ENCODE measurements at regions not wholly inside any gene's neighbourhood (a gene's known extent, or its start where the extent isn't known, plus 50 kb on each side); places are given as distances from the start of the nearest gene placed in this dataset.
"Not testable (repeated sequence)": the region's sequence is repeated elsewhere in the genome, so short reads cannot be mapped to it uniquely, and the experiment has no call there.

DNA sequence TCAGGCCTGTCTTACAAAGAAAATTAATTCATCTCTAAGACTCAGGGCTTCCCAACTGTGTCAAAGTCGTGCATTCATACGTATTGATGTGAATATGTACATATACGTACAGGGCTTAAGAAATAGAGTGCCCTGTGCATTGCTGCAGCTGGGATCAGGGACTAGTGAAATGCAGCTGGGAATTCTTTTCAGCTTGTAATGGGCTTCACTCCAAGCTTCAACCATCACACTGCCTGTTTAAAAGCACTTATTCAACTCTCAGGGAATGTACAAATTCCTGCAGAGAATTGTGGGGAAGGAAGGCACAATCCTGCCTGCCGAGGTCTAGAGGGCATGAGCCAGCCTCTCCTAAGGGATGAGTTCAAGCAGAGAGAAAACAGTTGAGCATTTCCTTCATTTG, 59.6 kb upstream of the MAN2A1 start:
- H3K27me3 ChIP-seq (ENCODE audit: insufficient read depth, low read length), result peaks cover 44% of the 10 kb centered on the region
- H3K36me3 ChIP-seq (ENCODE audit: insufficient read depth, low read length), result no peaks in the 10 kb centered on the region
- H3K4me1 ChIP-seq (ENCODE audit: control insufficient read depth, insufficient read depth, low read length, unreplicated experiment), result no peaks in the 10 kb centered on the region
- no peak overlapping the region for H2AFZ ChIP-seq (ENCODE audit: low read length, unreplicated experiment)
- H3K4me3 ChIP-seq (ENCODE audit: low read depth, low read length), result no peak overlapping the region
- no peak overlapping the region for H3K27ac ChIP-seq (ENCODE audit: low read depth, low read length)
- H3K79me2 ChIP-seq (ENCODE audit: control insufficient read depth, insufficient read depth, low read length, unreplicated experiment), result no peaks in the 10 kb centered on the region

DNA sequence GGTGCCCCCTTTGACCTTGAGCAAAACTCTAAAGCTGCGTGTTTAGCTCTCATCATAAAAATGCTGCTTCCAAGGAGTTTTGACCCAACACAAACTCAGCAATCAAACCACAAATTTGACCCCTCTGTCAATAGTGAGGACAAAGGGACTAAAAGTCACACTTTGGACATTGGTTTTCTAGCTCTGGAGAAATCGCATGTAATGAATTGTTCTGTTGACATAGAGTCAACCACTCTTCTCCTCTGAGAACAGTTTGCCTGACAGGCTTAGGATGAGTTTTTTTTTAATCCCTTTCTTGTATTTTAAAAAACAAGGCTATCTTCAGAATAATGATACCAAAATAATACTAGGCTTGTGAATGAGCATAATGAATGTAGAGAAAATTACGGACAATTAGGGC, 61.1 kb upstream of the MAN2A1 start:
- H3K4me1 ChIP-seq (ENCODE audit: control insufficient read depth, insufficient read depth, low read length, unreplicated experiment), result no peaks in the 10 kb centered on the region
- no peak overlapping the region for H3K4me3 ChIP-seq (ENCODE audit: low read depth, low read length)
- H3K36me3 ChIP-seq (ENCODE audit: insufficient read depth, low read length), result no peaks in the 10 kb centered on the region
- no peaks in the 10 kb centered on the region for H3K79me2 ChIP-seq (ENCODE audit: control insufficient read depth, insufficient read depth, low read length, unreplicated experiment)
- peaks cover 43% of the 10 kb centered on the region for H3K27me3 ChIP-seq (ENCODE audit: insufficient read depth, low read length)
- no peak overlapping the region for H3K27ac ChIP-seq (ENCODE audit: low read depth, low read length)
- no peak overlapping the region for H2AFZ ChIP-seq (ENCODE audit: low read length, unreplicated experiment)

DNA sequence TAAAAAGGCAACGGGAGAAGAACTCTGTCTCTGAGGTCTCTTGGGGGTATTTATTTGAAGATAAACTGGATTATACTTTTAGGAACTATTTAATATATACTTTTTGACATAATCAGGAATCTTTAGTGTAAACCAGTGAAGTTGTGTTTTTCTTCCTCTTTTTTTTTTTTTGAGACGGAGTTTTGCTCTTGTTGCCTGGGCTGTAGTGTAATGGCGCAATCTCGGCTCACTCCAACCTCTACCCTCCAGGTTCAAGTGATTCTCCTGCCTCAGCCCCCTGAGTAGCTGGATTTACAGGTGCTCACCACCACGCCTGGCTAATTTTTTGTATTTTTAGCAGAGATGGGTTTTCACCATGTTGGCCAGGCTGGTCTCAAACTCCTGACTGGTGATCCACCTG, 68.5 kb upstream of the MAN2A1 start:
- not testable (repeated sequence) for H3K4me1 ChIP-seq (ENCODE audit: control insufficient read depth, insufficient read depth, low read length, unreplicated experiment); H3K4me3 ChIP-seq (ENCODE audit: low read depth, low read length); H3K36me3 ChIP-seq (ENCODE audit: insufficient read depth, low read length); H2AFZ ChIP-seq (ENCODE audit: low read length, unreplicated experiment); H3K27ac ChIP-seq (ENCODE audit: low read depth, low read length); H3K79me2 ChIP-seq (ENCODE audit: control insufficient read depth, insufficient read depth, low read length, unreplicated experiment)
- peaks cover 29% of the 10 kb centered on the region for H3K27me3 ChIP-seq (ENCODE audit: insufficient read depth, low read length)

DNA sequence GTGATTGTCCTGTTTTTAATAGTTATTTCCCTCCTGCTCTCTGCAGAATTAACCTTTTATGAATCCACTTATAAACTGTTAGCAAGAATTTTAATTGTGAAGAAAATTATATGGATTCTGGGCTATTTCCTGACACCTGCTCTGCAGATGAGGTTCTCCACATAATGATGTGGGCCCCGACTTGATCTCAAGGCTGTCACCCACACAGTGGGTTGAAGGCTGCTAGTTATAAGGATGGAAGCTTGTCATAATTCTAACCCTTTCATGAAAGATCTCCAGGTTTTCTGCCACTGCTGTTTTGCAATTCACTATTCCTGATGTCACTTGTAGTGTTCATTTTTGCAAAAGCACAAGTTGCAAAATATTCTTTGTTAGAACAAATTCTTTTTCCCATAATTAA, 69.1 kb upstream of the MAN2A1 start:
- peaks cover 29% of the 10 kb centered on the region for H3K27me3 ChIP-seq (ENCODE audit: insufficient read depth, low read length)
- H3K79me2 ChIP-seq (ENCODE audit: control insufficient read depth, insufficient read depth, low read length, unreplicated experiment), result no peaks in the 10 kb centered on the region
- no peaks in the 10 kb centered on the region for H3K4me1 ChIP-seq (ENCODE audit: control insufficient read depth, insufficient read depth, low read length, unreplicated experiment)
- H3K4me3 ChIP-seq (ENCODE audit: low read depth, low read length), result no peak overlapping the region
- H3K36me3 ChIP-seq (ENCODE audit: insufficient read depth, low read length), result no peaks in the 10 kb centered on the region
- H2AFZ ChIP-seq (ENCODE audit: low read length, unreplicated experiment), result no peak overlapping the region
- no peak overlapping the region for H3K27ac ChIP-seq (ENCODE audit: low read depth, low read length)

DNA sequence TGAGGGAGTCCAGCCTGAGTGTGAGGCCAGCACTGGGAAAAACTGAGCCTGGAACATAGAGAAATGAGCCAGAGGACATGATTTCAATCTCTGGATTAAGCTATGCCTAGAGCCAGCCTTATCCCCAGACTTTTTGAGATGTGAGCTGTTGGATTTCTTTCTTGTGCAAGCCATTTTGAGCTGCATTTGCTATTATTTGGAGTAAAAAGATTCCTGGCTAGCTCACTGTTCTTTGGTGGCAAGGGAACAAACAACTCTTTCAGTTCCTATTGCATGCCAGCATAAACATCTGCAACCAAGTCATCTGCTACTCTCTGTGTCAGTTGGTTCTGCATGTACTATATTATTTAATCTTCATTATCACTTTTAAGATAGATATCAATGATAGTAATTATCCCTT, 70.1 kb upstream of the MAN2A1 start:
- Histone ChIP-seq H3K79me2 (ENCODE audit: control insufficient read depth, insufficient read depth, low read length, unreplicated experiment) (no peaks in the 10 kb centered on the region), H2AFZ (ENCODE audit: low read length, unreplicated experiment) (no peak overlapping the region), H3K27me3 (ENCODE audit: insufficient read depth, low read length) (peaks cover 29% of the 10 kb centered on the region), H3K27ac (ENCODE audit: low read depth, low read length) (no peak overlapping the region), H3K36me3 (ENCODE audit: insufficient read depth, low read length) (no peaks in the 10 kb centered on the region), H3K4me3 (ENCODE audit: low read depth, low read length) (no peak overlapping the region), H3K4me1 (ENCODE audit: control insufficient read depth, insufficient read depth, low read length, unreplicated experiment) (no peaks in the 10 kb centered on the region)

DNA sequence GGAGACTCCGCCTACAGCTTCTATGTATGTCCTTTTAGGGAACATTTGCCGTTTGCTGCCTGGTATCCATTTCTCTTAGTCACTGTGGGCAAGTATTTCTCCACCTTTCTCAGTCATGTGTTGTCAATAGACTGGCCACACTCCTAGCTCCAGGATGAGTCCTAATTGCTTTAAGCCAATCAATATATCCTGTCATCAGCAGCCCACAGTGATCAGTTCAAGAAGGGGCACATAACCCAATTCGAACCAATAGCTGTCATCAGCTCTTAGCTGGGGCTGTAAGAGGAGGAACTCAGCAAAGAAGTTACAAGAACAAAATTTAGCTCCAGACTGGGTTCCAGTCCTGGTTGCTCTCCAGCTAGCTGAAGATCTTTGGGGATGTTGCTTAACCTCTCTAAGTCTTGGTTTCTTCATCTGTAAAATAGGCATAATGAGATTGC, 70.7 kb upstream of the MAN2A1 start:
- peaks cover 29% of the 10 kb centered on the region for H3K27me3 ChIP-seq (ENCODE audit: insufficient read depth, low read length)
- no peaks in the 10 kb centered on the region for H3K79me2 ChIP-seq (ENCODE audit: control insufficient read depth, insufficient read depth, low read length, unreplicated experiment)
- H3K4me1 ChIP-seq (ENCODE audit: control insufficient read depth, insufficient read depth, low read length, unreplicated experiment), result no peaks in the 10 kb centered on the region
- H3K4me3 ChIP-seq (ENCODE audit: low read depth, low read length), result no peak overlapping the region
- H3K36me3 ChIP-seq (ENCODE audit: insufficient read depth, low read length), result no peaks in the 10 kb centered on the region
- no peak overlapping the region for H3K27ac ChIP-seq (ENCODE audit: low read depth, low read length)
- no peak overlapping the region for H2AFZ ChIP-seq (ENCODE audit: low read length, unreplicated experiment)

DNA sequence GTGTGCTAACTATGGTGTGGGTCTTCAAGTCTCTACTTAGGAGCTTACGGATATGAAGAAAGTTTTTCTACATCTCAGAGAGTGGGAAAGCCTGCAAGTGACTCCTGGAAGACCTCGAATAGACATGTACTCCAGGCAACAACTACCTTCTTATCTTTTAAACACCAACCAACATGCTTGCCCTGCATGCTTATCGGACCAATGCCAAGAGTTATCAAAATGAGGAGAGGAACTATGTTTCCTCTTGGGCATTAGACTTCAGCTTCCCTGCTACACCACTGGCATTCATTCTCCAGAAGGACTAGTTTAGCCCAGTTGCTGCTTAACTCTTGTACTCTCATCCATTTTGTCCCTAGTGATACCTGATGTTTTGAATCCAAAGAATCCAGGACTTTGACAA, 74.7 kb upstream of the MAN2A1 start:
- H2AFZ ChIP-seq (ENCODE audit: low read length, unreplicated experiment), result no peak overlapping the region
- no peak overlapping the region for H3K4me3 ChIP-seq (ENCODE audit: low read depth, low read length)
- peaks cover 29% of the 10 kb centered on the region for H3K27me3 ChIP-seq (ENCODE audit: insufficient read depth, low read length)
- H3K27ac ChIP-seq (ENCODE audit: low read depth, low read length), result no peak overlapping the region
- no peaks in the 10 kb centered on the region for H3K79me2 ChIP-seq (ENCODE audit: control insufficient read depth, insufficient read depth, low read length, unreplicated experiment)
- no peaks in the 10 kb centered on the region for H3K4me1 ChIP-seq (ENCODE audit: control insufficient read depth, insufficient read depth, low read length, unreplicated experiment)
- no peaks in the 10 kb centered on the region for H3K36me3 ChIP-seq (ENCODE audit: insufficient read depth, low read length)

DNA sequence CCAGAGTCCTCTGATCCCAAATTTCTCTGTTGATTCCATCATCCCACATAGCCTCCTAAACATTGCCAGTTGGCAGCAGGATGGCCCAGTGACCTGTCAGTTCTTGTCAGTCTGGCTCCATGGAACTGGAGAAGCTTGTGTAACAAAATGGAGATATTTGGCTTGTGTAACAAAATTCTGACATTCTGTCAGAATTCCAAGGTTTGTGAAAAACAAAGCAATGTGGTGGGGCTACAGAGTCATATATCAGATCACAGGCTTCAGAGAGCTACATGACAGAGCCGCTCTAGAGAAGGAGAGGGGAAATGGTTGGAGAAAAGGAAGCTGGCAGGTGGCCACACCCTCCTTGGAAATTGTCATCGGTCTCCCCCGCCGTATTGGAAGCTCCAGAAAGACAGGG, 75.4 kb upstream of the MAN2A1 start:
- Histone ChIP-seq H3K4me3 (ENCODE audit: low read depth, low read length) (no peak overlapping the region), H2AFZ (ENCODE audit: low read length, unreplicated experiment) (no peak overlapping the region), H3K79me2 (ENCODE audit: control insufficient read depth, insufficient read depth, low read length, unreplicated experiment) (no peaks in the 10 kb centered on the region), H3K27me3 (ENCODE audit: insufficient read depth, low read length) (peaks cover 27% of the 10 kb centered on the region), H3K36me3 (ENCODE audit: insufficient read depth, low read length) (no peaks in the 10 kb centered on the region), H3K4me1 (ENCODE audit: control insufficient read depth, insufficient read depth, low read length, unreplicated experiment) (no peaks in the 10 kb centered on the region), H3K27ac (ENCODE audit: low read depth, low read length) (no peak overlapping the region)

DNA sequence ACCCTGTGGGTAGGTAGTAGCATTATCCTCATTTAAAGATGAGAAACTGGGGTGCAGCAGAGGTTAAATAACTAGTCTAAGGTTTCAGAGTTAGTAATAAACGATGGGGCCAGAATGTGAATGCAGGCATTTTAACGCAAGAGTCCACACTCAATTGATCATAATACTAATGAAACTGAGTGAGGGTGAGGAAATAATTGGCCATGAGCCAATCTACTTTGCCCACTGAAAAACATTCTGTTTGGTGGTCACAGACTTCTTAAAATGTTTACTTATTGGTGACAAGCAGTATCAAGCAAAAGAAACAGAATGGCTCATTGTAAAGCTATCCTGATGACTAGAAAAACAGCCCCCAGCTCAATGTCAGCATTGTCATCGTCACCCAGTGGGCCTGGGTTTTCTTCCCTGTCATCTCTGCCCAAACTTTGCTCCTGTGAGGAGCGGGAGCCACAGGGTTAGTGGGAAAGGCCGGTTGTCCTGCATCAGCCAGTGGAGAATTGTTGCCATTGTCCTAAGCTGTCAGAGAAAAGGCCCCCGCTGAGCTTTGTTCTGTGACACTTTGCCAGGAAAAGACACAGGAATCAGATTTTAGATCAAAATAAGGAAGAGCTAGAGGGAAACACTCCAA, 77.3 kb upstream of the MAN2A1 start:
- H3K27ac ChIP-seq (ENCODE audit: low read depth, low read length), result no peak overlapping the region
- no peak overlapping the region for H3K4me3 ChIP-seq (ENCODE audit: low read depth, low read length)
- peaks cover 11% of the 10 kb centered on the region for H3K27me3 ChIP-seq (ENCODE audit: insufficient read depth, low read length)
- no peaks in the 10 kb centered on the region for H3K4me1 ChIP-seq (ENCODE audit: control insufficient read depth, insufficient read depth, low read length, unreplicated experiment)
- H3K79me2 ChIP-seq (ENCODE audit: control insufficient read depth, insufficient read depth, low read length, unreplicated experiment), result no peaks in the 10 kb centered on the region
- no peaks in the 10 kb centered on the region for H3K36me3 ChIP-seq (ENCODE audit: insufficient read depth, low read length)
- H2AFZ ChIP-seq (ENCODE audit: low read length, unreplicated experiment), result no peak overlapping the region

DNA sequence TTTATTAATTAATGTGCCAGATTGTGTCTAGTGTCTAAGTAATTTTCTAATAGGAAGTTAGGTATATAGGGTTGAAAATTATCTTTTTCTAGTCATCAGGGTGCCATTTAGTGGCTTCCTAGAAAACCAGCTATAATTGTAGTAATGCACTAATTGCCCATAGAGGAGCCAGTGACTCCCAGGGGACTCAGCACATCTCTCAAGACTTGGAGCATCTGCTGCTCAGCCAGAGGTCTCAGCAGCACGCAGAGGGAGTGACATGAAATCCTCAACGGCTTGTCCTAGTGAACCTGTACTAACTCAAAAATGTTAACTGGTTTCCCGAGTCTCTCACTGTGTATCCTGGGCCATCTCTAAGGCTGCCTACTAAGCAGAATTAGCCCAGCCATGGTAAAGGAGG, 78.2 kb upstream of the MAN2A1 start:
- Histone ChIP-seq H3K4me1 (ENCODE audit: control insufficient read depth, insufficient read depth, low read length, unreplicated experiment) (no peaks in the 10 kb centered on the region), H3K79me2 (ENCODE audit: control insufficient read depth, insufficient read depth, low read length, unreplicated experiment) (no peaks in the 10 kb centered on the region), H3K27ac (ENCODE audit: low read depth, low read length) (no peak overlapping the region), H3K36me3 (ENCODE audit: insufficient read depth, low read length) (no peaks in the 10 kb centered on the region), H2AFZ (ENCODE audit: low read length, unreplicated experiment) (no peak overlapping the region), H3K4me3 (ENCODE audit: low read depth, low read length) (no peak overlapping the region), H3K27me3 (ENCODE audit: insufficient read depth, low read length) (peaks cover 2% of the 10 kb centered on the region; the same call in 1 of the 2 replicates)

DNA sequence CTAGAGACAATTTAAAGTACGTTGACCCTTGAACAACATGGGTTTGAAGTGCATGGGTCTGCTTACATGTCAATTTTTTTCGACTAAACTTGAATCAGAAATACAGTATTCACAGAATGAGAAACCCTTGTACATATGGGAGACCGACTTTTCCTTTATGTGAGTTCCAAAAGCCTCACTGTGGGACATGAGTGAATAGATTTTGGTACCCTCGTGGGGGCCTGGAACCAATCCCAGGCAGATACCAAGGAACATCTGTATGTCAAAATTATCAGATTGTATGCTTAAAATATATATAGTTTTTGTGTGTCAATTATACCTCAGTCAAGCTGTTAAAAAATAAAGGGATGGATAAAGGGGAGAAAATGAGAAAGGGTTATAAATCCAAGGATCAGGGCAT, 78.7 kb upstream of the MAN2A1 start:
- no peaks in the 10 kb centered on the region for H3K79me2 ChIP-seq (ENCODE audit: control insufficient read depth, insufficient read depth, low read length, unreplicated experiment)
- H3K36me3 ChIP-seq (ENCODE audit: insufficient read depth, low read length), result no peaks in the 10 kb centered on the region
- H3K27ac ChIP-seq (ENCODE audit: low read depth, low read length), result no peak overlapping the region
- H3K4me1 ChIP-seq (ENCODE audit: control insufficient read depth, insufficient read depth, low read length, unreplicated experiment), result no peaks in the 10 kb centered on the region
- no peaks in the 10 kb centered on the region for H3K27me3 ChIP-seq (ENCODE audit: insufficient read depth, low read length)
- no peak overlapping the region for H2AFZ ChIP-seq (ENCODE audit: low read length, unreplicated experiment)
- H3K4me3 ChIP-seq (ENCODE audit: low read depth, low read length), result no peak overlapping the region

All from ACC112 (cell line).